Adrenal gland (tissue), 5 donors: ENCODE measurements at regions not wholly inside any gene's neighbourhood (a gene's known extent, or its start where the extent isn't known, plus 50 kb on each side); places are given as distances from the start of the nearest gene placed in this dataset.

Experiments
- POLR2A ChIP-seq, 2 donors: fragments of 450-650 bp; IDR thresholded peaks; one replicate each; pipeline ENCODE4 v1.6.1; 2017; ENCODE audit warnings: antibody characterized with exemption in 2 of 2, mild to moderate bottlenecking in 2 of 2, moderate library complexity in 1 of 2
- TF ChIP-seq, protein P1 (sequence below), 6 experiments: fragments of 450-650 bp in 4 of 6; fragments of 200-600 bp in 2 of 6; sonication (generic) in 1 of 6; IDR thresholded peaks; 1 replicate in 5 of 6; 2 replicates in 1 of 6; pipeline versions ENCODE4 v1.5.1 to v1.8.0; 2016 to 2021; ENCODE audit warnings: antibody characterized with exemption in 6 of 6, mild to moderate bottlenecking in 2 of 6, moderate library complexity in 1 of 6
- donor health status: DM: no; HTN: no; CAD: no.

DNA sequence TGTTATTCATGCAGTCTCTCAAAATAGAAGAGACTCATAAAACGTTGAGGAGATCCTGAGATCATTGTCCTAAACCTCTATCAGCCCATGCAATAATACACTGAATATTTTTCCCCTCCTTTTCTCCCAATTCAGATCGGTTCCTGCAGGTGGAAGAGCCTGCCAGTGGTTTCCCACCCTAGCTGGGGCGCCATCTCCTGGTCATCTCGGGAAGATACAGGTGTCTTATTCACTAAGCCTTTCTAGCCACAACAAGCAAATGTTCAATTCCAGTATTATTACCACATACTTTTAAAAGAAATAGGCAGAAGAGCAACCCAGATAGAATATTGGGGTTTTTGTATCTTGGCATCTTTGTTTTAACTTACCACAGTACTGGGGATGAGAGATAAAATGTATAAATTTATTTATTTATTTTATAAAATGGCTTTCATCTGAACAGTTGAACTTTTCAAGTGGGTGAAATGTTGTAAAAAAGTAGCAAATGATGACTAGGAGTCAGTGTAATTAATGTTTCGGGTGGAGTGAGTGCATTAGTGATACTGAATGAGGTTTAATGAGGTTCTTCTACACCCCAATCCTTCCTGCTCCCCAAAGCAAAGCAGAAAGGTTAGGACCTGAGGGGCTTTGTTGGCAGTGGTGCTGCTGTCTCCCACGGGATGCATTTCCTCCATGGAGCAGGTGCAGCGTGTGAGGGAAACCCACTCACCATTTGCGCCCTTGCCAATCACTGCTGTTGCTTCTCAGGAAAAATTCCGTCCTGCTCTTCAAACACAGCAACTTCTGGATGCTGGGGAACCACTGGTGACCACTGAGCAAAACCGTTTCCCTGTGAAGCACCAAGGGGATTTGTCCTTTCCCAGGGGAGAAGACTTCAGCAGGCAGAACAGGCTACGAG is 147.1 kb upstream of the FHL2 start:
- TF ChIP-seq, protein P1, sequence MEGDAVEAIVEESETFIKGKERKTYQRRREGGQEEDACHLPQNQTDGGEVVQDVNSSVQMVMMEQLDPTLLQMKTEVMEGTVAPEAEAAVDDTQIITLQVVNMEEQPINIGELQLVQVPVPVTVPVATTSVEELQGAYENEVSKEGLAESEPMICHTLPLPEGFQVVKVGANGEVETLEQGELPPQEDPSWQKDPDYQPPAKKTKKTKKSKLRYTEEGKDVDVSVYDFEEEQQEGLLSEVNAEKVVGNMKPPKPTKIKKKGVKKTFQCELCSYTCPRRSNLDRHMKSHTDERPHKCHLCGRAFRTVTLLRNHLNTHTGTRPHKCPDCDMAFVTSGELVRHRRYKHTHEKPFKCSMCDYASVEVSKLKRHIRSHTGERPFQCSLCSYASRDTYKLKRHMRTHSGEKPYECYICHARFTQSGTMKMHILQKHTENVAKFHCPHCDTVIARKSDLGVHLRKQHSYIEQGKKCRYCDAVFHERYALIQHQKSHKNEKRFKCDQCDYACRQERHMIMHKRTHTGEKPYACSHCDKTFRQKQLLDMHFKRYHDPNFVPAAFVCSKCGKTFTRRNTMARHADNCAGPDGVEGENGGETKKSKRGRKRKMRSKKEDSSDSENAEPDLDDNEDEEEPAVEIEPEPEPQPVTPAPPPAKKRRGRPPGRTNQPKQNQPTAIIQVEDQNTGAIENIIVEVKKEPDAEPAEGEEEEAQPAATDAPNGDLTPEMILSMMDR (IDR thresholded peaks at IDR 0.05): peak; percentile 52 to 80 (median 68)
- no peak for TF ChIP-seq POLR2A (IDR thresholded peaks at IDR 0.05)
